B cell (primary cell): ENCODE measurements at regions not wholly inside any gene's neighbourhood (a gene's known extent, or its start where the extent isn't known, plus 50 kb on each side); places are given as distances from the start of the nearest gene placed in this dataset.

ENCODE experiments used
- ATAC-seq: fragments of 200-7000 bp; cut with Tn5 transposase; one replicate; pipeline ENCODE4 v1.10.0; 2021; ENCODE audit warnings: low read depth, mild to moderate bottlenecking, moderate number of reproducible peaks, moderate library complexity
- CTCF ChIA-PET: fragments of 350-600 bp; sonication (Branson Sonifier 250); formaldehyde crosslinking; loops from one replicate; lab custom pipeline; 2021; ENCODE audit warnings: antibody characterized with exemption, inconsistent platforms; lab: Charles Lee
- POLR2A ChIA-PET: fragments of 350-600 bp; sonication (Branson Sonifier 250); formaldehyde crosslinking; loops from one replicate; lab custom pipeline; 2021; ENCODE audit warnings: antibody characterized with exemption; lab: Charles Lee
- DNase-seq: peaks from one replicate; pipeline ENCODE4 v3.0.0; 2013
- H2AFZ ChIP-seq: 2 replicates; pipeline ENCODE4 v1.6.1; 2012; ENCODE audit warnings: mild to moderate bottlenecking, low read depth, low read length; ENCODE audit not compliant: insufficient read depth, poor library complexity, severe bottlenecking
- H3K27ac ChIP-seq, 2 donors: 1 replicate in 1 of 2; 2 replicates in 1 of 2; pipeline ENCODE4 v1.5.1; 2012 to 2013; ENCODE audit warnings: low read length in 2 of 2, mild to moderate bottlenecking in 2 of 2, moderate library complexity in 1 of 2
- H3K27me3 ChIP-seq, 4 experiments: fragments of 200-600 bp in 1 of 4; sonication (generic) in 1 of 4; replicated peaks in 1 of 4; 1 replicate in 2 of 4; 2 replicates in 2 of 4; pipeline versions ENCODE4 v1.6.1 to v1.7.0; 2013 to 2016; ENCODE audit warnings: low read length in 3 of 4, mild to moderate bottlenecking in 2 of 4, mixed read lengths in 1 of 4, moderate library complexity in 1 of 4; ENCODE audit not compliant: insufficient read depth in 4 of 4, control insufficient read depth in 3 of 4; ENCODE audit errors: control extremely low read depth in 1 of 4
- H3K36me3 ChIP-seq, 2 experiments: replicated peaks in 1 of 2; 1 replicate in 1 of 2; 2 replicates in 1 of 2; pipeline versions ENCODE4 v1.6.1 to v1.7.1; 2013; ENCODE audit warnings: low read length in 1 of 2; ENCODE audit not compliant: insufficient read depth in 2 of 2, control insufficient read depth in 1 of 2; ENCODE audit errors: control extremely low read depth in 1 of 2, extremely low read depth in 1 of 2
- H3K4me1 ChIP-seq, 2 donors: fragments of 200-600 bp in 1 of 2; sonication (generic) in 1 of 2; 1 replicate in 1 of 2; 2 replicates in 1 of 2; pipeline versions ENCODE4 v1.5.1 to v1.6.1; 2013 to 2017; ENCODE audit warnings: low read length in 2 of 2; ENCODE audit not compliant: control insufficient read depth in 2 of 2, insufficient read depth in 2 of 2
- H3K4me2 ChIP-seq: replicated peaks from 2 replicates; pipeline ENCODE3; 2012; ENCODE audit warnings: mild to moderate bottlenecking, low read depth, low read length; ENCODE audit not compliant: poor library complexity, severe bottlenecking
- H3K4me3 ChIP-seq, 5 experiments: fragments of 200-600 bp in 1 of 5; sonication (generic) in 1 of 5; 1 replicate in 3 of 5; 2 replicates in 2 of 5; pipeline versions ENCODE4 v1.5.1 to v1.7.0; 2011 to 2016; ENCODE audit warnings: low read length in 4 of 5, mild to moderate bottlenecking in 4 of 5, low read depth in 2 of 5, control low read depth in 1 of 5, moderate library complexity in 1 of 5; ENCODE audit not compliant: insufficient read depth in 1 of 5; ENCODE audit errors: control extremely low read depth in 1 of 5, extremely low read depth in 1 of 5
- H3K79me2 ChIP-seq: fragments of 200-600 bp; sonication (generic); one replicate; pipeline ENCODE4 v1.6.0; 2016; ENCODE audit warnings: low read length; ENCODE audit not compliant: control insufficient read depth, insufficient read depth
- H3K9ac ChIP-seq: fragments of 200-600 bp; sonication (generic); 2 replicates; pipeline ENCODE4 v1.6.1; 2017; ENCODE audit warnings: mild to moderate bottlenecking, low read length, moderate library complexity
- H3K9me3 ChIP-seq, 3 donors: one replicate each; pipeline versions ENCODE4 v1.6.1 to v1.7.1; 2013; ENCODE audit warnings: low read length in 2 of 3; ENCODE audit not compliant: control insufficient read depth in 2 of 3, insufficient read depth in 1 of 3; ENCODE audit errors: control extremely low read depth in 1 of 3
- H4K20me1 ChIP-seq: 2 replicates; pipeline ENCODE4 v1.6.0; 2012; ENCODE audit warnings: mild to moderate bottlenecking, low read length; ENCODE audit not compliant: insufficient read depth, control insufficient read depth, poor library complexity, severe bottlenecking
- H3K27ac Mint-ChIP-seq: one replicate; pipeline ENCODE4 v1.8.0; 2021; ENCODE audit warnings: mixed read lengths
- H3K27me3 Mint-ChIP-seq: one replicate; pipeline ENCODE4 v1.8.0; 2021; ENCODE audit warnings: mixed read lengths
- H3K4me1 Mint-ChIP-seq: one replicate; pipeline ENCODE4 v1.8.0; 2021; ENCODE audit warnings: mixed read lengths
- H3K4me3 Mint-ChIP-seq: one replicate; pipeline ENCODE4 v1.8.0; 2021; ENCODE audit warnings: mixed read lengths
- H3K9me3 Mint-ChIP-seq: one replicate; pipeline ENCODE4 v1.8.0; 2022; ENCODE audit warnings: mixed read lengths; ENCODE audit not compliant: insufficient read depth
- CTCF ChIP-seq: fragments of 200-600 bp; IDR thresholded peaks from one replicate; pipeline ENCODE4 v1.8.0; 2022; ENCODE audit warnings: antibody characterized with exemption, mild to moderate bottlenecking
- EZH2 ChIP-seq: IDR thresholded peaks from 2 replicates; pipeline ENCODE4 v1.6.1; 2012; ENCODE audit warnings: borderline replicate concordance, low read depth, mild to moderate bottlenecking, moderate library complexity, low read length; ENCODE audit not compliant: insufficient read depth, poor library complexity, severe bottlenecking
- WGBS: methylation state at CpG from one replicate; pipeline ENCODE4 v1.1.5; 2013; ENCODE audit warnings: missing lambda C conversion rate; ENCODE audit not compliant: insufficient coverage; 5-methylcytosine and 5-hydroxymethylcytosine counted together
- intact Hi-C: fragments of 100-400 bp; cut with micrococcal nuclease; formaldehyde crosslinking; loops from one replicate; pipeline ENCODE4 v1.10.0; 2022

DNA sequence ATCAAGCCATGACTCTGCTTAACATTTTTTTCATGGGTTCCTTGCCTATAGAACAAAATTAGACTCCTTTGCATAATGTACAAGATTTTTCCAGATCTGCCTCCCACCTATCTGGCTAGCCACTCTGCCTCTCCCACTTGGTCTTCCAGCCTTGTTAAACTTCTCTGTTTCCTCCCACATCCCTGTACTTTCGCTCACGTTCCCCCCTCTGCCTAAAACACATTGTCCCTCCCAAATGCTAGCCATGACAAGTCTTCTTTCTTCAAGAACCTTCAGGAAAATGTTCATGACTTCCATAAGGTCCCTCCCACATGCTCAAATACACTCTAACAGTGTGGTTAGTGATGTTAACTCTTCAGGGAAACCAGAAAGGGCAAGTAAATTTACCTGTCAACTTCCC, 214.6 kb downstream of the ADGRA3 start:
- CTCF ChIA-PET, result no interaction called here
- no peaks in the 10 kb centered on the region for H3K79me2 ChIP-seq
- no peak for ATAC-seq

DNA sequence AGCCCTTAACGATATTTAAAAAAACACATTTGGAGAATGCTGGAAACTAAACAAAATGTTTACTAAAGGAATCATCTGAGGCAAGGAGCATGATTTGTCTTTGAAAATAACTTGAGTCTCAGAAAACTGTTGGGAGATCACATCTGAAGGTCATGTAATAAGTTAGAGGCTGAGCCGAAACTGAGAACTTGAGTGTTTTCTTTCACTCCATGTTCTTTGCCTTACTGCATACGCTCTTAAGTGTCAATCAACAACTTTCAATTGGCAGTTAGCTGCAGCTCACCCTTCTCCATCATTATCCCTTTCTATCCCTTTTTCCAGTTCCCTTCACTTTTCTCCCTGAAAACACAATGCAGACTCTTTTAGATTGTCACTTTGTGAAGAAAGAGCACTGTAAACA, 216.2 kb downstream of the ADGRA3 start:
- H3K4me2 ChIP-seq, result no peak overlapping the region
- WGBS, result 78% methylated on average over 1 of the region's 3 CpGs
- intact Hi-C loops, result no loop called here
- DNase-seq, result no peak
- no peak overlapping the region for H3K9ac ChIP-seq
- H3K4me3 Mint-ChIP-seq, result no peak overlapping the region
- no peaks in the 10 kb centered on the region for H3K36me3 ChIP-seq
- ChIA-PET POLR2A (no interaction called here), CTCF (no interaction called here)
- H3K4me1 Mint-ChIP-seq, result no peaks in the 10 kb centered on the region
- no peaks in the 10 kb centered on the region for H3K4me1 ChIP-seq
- no peaks in the 10 kb centered on the region for H3K27me3 ChIP-seq
- no peak overlapping the region for H3K27ac ChIP-seq
- no peaks in the 10 kb centered on the region for H3K79me2 ChIP-seq
- H3K9me3 Mint-ChIP-seq, result peaks cover 8% of the 10 kb centered on the region
- H3K9me3 ChIP-seq, result peaks cover 1 to 8% (median 4%) of the 10 kb centered on the region in 3 donors
- no peaks in the 10 kb centered on the region for H4K20me1 ChIP-seq
- H2AFZ ChIP-seq, result no peak overlapping the region
- H3K27me3 Mint-ChIP-seq, result no peaks in the 10 kb centered on the region
- H3K4me3 ChIP-seq, result no peak overlapping the region
- H3K27ac Mint-ChIP-seq, result no peak overlapping the region
- ATAC-seq, result no peak
- TF ChIP-seq EZH2 (no peak), CTCF (no peak)

More for the DNA sequence above, 214.6 kb downstream of the ADGRA3 start:
- Histone ChIP-seq H4K20me1 (no peaks in the 10 kb centered on the region), H3K4me1 (no peaks in the 10 kb centered on the region), H3K4me3 (no peak overlapping the region), H2AFZ (no peak overlapping the region), H3K9ac (no peak overlapping the region), H3K27me3 (no peaks in the 10 kb centered on the region), H3K36me3 (no peaks in the 10 kb centered on the region), H3K4me2 (no peak overlapping the region), H3K27ac (no peak overlapping the region), H3K9me3 (peaks cover 1 to 8% (median 4%) of the 10 kb centered on the region in 3 donors)
- no peak overlapping the region for H3K4me3 Mint-ChIP-seq
- no peaks in the 10 kb centered on the region for H3K27me3 Mint-ChIP-seq
- no peak overlapping the region for H3K27ac Mint-ChIP-seq
- POLR2A ChIA-PET, result no interaction called here
- H3K9me3 Mint-ChIP-seq, result peaks cover 11% of the 10 kb centered on the region
- intact Hi-C loops, result no loop called here
- no peak for TF ChIP-seq CTCF
- TF ChIP-seq EZH2, result no peak
- 100% methylated on average over 2 of the region's 2 CpGs for WGBS
- no peaks in the 10 kb centered on the region for H3K4me1 Mint-ChIP-seq
- DNase-seq, result no peak
